Subcutaneous abdominal adipose tissue (tissue), 5 donors: ENCODE measurements at regions not wholly inside any gene's neighbourhood (a gene's known extent, or its start where the extent isn't known, plus 50 kb on each side); places are given as distances from the start of the nearest gene placed in this dataset.
A peak's percentile ranks its signal among the peaks of the same experiment; 100 is the strongest.

ENCODE experiments used
- H3K27ac ChIP-seq: one replicate; pipeline ENCODE4 v1.7.0; 2013; ENCODE audit warnings: low read depth, mild to moderate bottlenecking, inconsistent platforms, low read length, moderate library complexity
- H3K27me3 ChIP-seq, 5 donors: one replicate each; pipeline ENCODE4 v1.7.0; 2013; ENCODE audit warnings: low read length in 5 of 5, inconsistent platforms in 1 of 5; ENCODE audit not compliant: control insufficient read depth in 5 of 5, insufficient read depth in 4 of 5
- H3K36me3 ChIP-seq, 5 donors: one replicate each; pipeline ENCODE4 v1.7.0; 2013; ENCODE audit warnings: low read length in 5 of 5; ENCODE audit not compliant: control insufficient read depth in 5 of 5, insufficient read depth in 5 of 5
- H3K4me1 ChIP-seq, 5 donors: one replicate each; pipeline ENCODE4 v1.7.0; 2013; ENCODE audit warnings: low read length in 5 of 5, mild to moderate bottlenecking in 3 of 5, moderate library complexity in 1 of 5; ENCODE audit not compliant: control insufficient read depth in 5 of 5, insufficient read depth in 5 of 5
- H3K4me3 ChIP-seq, 5 donors: one replicate each; pipeline ENCODE4 v1.7.0; 2013; ENCODE audit warnings: low read length in 5 of 5, low read depth in 1 of 5
- H3K9ac ChIP-seq, 5 donors: one replicate each; pipeline ENCODE4 v1.7.0; 2013; ENCODE audit warnings: low read length in 5 of 5, mild to moderate bottlenecking in 4 of 5, moderate library complexity in 3 of 5
- H3K9me3 ChIP-seq, 5 donors: one replicate each; pipeline ENCODE4 v1.7.0; 2013; ENCODE audit warnings: low read length in 5 of 5; ENCODE audit not compliant: control insufficient read depth in 5 of 5
- donor health status: healthy.
- donor health status: healthy.
- donor health status: healthy.
- donor health status: healthy.
- donor health status: healthy.

- H3K27me3 ChIP-seq, result no peaks in the 10 kb centered on the region
- no peaks in the 10 kb centered on the region for H3K36me3 ChIP-seq
- no peaks in the 10 kb centered on the region for H3K9me3 ChIP-seq
- no peak overlapping the region for H3K9ac ChIP-seq
- no peak overlapping the region for H3K4me3 ChIP-seq
- H3K27ac ChIP-seq, result no peak overlapping the region
- no peaks in the 10 kb centered on the region for H3K4me1 ChIP-seq
Observed at GRCh38 chr5:114957384-114957783, 212.3 kb downstream of the TRIM36 start.

- Histone ChIP-seq H3K9me3 (no peaks in the 10 kb centered on the region), H3K4me3 (no peak overlapping the region), H3K36me3 (no peaks in the 10 kb centered on the region), H3K27me3 (no peaks in the 10 kb centered on the region), H3K4me1 (peaks cover 0 to 6% (median 0%) of the 10 kb centered on the region in 5 donors), H3K9ac (no peak overlapping the region), H3K27ac (no peak overlapping the region)
Observed at GRCh38 chr5:114953565-114953964, 216.1 kb downstream of the TRIM36 start.

GRCh38 chr5:114952876-114953275 lies 216.8 kb downstream of the TRIM36 start:
- Histone ChIP-seq H3K4me1 (peaks cover 0 to 6% (median 0%) of the 10 kb centered on the region in 5 donors), H3K9me3 (no peaks in the 10 kb centered on the region), H3K27ac (no peak overlapping the region)

GRCh38 chr5:114949756-114950155 lies 220.0 kb downstream of the TRIM36 start:
- Histone ChIP-seq H3K4me3 (no peak overlapping the region), H3K9me3 (no peaks in the 10 kb centered on the region), H3K27me3 (no peaks in the 10 kb centered on the region), H3K27ac (no peak overlapping the region), H3K9ac (no peak overlapping the region), H3K4me1 (peaks cover 0 to 6% (median 0%) of the 10 kb centered on the region in 5 donors), H3K36me3 (no peaks in the 10 kb centered on the region)

More at GRCh38 chr5:114952876-114953275, 216.8 kb downstream of the TRIM36 start:
- no peak overlapping the region for H3K4me3 ChIP-seq
- H3K27me3 ChIP-seq, result no peaks in the 10 kb centered on the region
- H3K36me3 ChIP-seq, result no peaks in the 10 kb centered on the region
- no peak overlapping the region for H3K9ac ChIP-seq

DNA sequence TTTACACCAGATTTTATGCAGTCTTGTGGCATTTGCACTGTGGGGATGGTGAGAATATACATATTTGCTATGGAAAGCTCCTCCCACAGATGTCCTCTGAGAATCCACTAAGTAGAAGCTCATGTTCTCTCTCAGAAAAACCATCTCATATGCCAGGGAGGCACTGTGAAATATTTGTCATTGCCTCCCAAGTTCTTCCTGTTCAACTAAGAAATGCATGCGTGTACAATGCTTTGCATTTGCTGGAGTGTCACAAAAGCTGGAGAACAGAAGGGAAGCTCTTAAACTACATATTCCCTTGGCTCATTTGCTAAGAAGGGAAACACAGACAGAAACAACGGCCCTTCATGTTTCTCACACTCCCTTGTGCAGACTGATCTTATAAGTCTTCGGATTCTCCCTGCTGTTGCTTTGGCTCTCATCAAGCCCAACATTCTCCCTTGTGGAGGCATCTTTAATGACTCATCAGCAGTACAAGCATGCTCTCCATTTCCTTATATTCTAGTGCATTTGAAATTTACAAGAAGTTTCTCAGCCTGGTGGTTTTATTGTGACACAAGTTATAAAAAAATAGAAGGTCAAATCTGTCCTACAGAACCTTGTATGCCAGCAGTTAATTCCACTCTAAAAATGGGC lies 220.6 kb downstream of the TRIM36 start:
- Histone ChIP-seq H3K27me3 (no peaks in the 10 kb centered on the region), H3K9me3 (no peaks in the 10 kb centered on the region), H3K36me3 (no peaks in the 10 kb centered on the region), H3K4me3 (no peak overlapping the region), H3K4me1 (peaks cover 0 to 6% (median 0%) of the 10 kb centered on the region in 5 donors), H3K27ac (no peak overlapping the region), H3K9ac (no peak overlapping the region)

DNA sequence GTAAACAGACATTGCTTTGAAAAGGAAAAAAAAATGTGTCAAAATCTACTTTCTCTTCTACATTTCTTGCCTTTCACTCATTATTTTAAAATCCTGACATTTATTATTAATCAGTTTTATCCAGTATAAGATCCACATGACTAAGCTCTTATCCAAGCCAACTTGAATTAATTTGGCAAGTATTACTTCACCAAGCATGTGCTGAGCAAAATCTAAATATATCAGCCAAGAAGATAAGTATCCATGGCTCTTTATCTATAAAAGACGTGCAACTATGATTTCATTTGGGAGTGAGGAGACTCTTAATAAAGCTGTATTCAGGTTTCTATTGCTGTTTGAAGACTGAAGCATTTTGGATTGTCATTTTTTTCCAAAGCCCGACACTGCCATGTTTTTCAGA lies 221.3 kb downstream of the TRIM36 start:
- Histone ChIP-seq H3K36me3 (no peaks in the 10 kb centered on the region), H3K4me1 (peaks cover 0 to 6% (median 0%) of the 10 kb centered on the region in 5 donors), H3K9ac (no peak overlapping the region), H3K27me3 (no peaks in the 10 kb centered on the region), H3K9me3 (no peaks in the 10 kb centered on the region), H3K4me3 (peak overlapping the region in 1 of 5 donors; percentile 27), H3K27ac (no peak overlapping the region)

DNA sequence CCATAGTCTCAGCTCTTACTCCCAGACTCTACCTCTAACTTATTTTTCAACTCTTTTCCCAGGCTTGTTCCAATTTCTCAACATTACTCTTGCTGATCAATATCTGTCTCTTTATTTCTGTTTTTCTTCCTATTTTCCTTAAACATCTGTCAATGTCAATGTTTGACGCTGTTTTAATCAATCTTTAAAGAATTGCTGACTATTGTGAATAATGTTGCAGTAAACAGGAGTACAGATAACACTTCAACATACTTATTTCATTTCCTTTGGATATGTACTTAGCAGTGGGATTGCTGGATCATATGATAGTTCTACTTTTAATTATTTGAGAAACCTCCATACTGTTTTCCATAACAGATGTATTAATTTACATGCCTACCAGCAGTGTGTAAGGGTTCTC lies 229.0 kb downstream of the TRIM36 start:
- H3K9ac ChIP-seq, result no peak overlapping the region
- no peaks in the 10 kb centered on the region for H3K4me1 ChIP-seq
- peaks cover 2 to 20% (median 10%) of the 10 kb centered on the region in 5 donors for H3K9me3 ChIP-seq
- H3K4me3 ChIP-seq, result no peak overlapping the region
- no peak overlapping the region for H3K27ac ChIP-seq
- no peaks in the 10 kb centered on the region for H3K27me3 ChIP-seq
- no peaks in the 10 kb centered on the region for H3K36me3 ChIP-seq

DNA sequence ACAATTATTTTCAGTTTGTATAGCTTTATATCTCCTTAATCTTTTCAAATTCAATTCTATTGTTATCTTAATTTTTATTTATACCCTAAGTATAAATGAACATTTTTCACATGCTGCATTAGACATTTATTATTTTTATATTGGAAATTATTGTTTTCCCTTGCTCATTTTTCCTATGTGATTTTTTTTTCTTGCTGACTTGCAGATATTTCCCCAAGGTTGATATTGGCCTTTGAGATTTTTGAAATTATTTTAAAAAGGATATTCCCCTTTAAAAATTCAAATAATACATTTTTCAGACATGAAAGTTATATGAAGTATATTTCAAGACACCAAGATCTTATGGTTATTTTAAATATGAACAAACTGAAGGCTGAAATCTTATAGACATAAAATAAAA lies 234.2 kb downstream of the TRIM36 start:
- H3K27ac ChIP-seq, result no peak overlapping the region
- H3K9ac ChIP-seq, result no peak overlapping the region
- no peak overlapping the region for H3K4me3 ChIP-seq
- H3K27me3 ChIP-seq, result no peaks in the 10 kb centered on the region
- H3K9me3 ChIP-seq, result peaks cover 0 to 16% (median 10%) of the 10 kb centered on the region in 5 donors
- no peaks in the 10 kb centered on the region for H3K4me1 ChIP-seq
- no peaks in the 10 kb centered on the region for H3K36me3 ChIP-seq

GRCh38 chr5:114928644-114929462 lies 240.9 kb downstream of the TRIM36 start:
- Histone ChIP-seq H3K9ac (no peak overlapping the region), H3K27me3 (no peaks in the 10 kb centered on the region), H3K9me3 (no peaks in the 10 kb centered on the region), H3K4me1 (no peaks in the 10 kb centered on the region), H3K27ac (no peak overlapping the region), H3K4me3 (no peak overlapping the region), H3K36me3 (no peaks in the 10 kb centered on the region)

DNA sequence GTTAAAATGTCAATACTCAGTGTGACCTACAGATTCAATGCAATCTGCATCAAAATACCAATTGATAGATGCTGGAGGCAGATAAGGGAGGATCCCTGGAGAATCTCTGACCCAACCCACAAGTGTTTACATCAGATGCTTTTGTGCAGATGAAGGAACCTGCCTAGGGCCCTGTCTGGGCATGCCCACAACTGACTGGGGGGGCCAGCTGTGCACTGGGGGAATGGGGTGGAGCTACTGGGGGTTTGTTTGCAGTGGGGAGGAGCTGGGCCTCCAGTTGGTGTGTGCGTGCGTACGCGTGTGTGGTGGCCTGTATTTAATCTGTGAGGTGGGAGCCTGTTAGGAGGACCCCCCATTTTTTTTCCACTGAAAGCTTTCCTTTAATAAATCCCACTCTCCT lies 244.9 kb downstream of the TRIM36 start:
- Histone ChIP-seq H3K27me3 (no peaks in the 10 kb centered on the region), H3K27ac (no peak overlapping the region)

More for the DNA sequence above, 244.9 kb downstream of the TRIM36 start:
- Histone ChIP-seq H3K4me3 (no peak overlapping the region), H3K36me3 (no peaks in the 10 kb centered on the region), H3K4me1 (no peaks in the 10 kb centered on the region), H3K9me3 (no peaks in the 10 kb centered on the region), H3K9ac (no peak overlapping the region)
